Fibroblast of skin of left quadriceps (primary cell): ENCODE measurements at regions not wholly inside any gene's neighbourhood (a gene's known extent, or its start where the extent isn't known, plus 50 kb on each side); places are given as distances from the start of the nearest gene placed in this dataset.

Experiments used
- DNase-seq, 2 experiments: peaks; one replicate each; pipeline ENCODE4 v3.0.0-alpha.2; 2013; ENCODE audit warnings: low read depth in 2 of 2

- no peak for DNase-seq
Observed at GRCh38 chr3:176933704-176934103, 263.6 kb downstream of the TBL1XR1 start.

GRCh38 chr3:176932433-176932832 is 264.8 kb downstream of the TBL1XR1 start:
- DNase-seq, result no peak

DNA sequence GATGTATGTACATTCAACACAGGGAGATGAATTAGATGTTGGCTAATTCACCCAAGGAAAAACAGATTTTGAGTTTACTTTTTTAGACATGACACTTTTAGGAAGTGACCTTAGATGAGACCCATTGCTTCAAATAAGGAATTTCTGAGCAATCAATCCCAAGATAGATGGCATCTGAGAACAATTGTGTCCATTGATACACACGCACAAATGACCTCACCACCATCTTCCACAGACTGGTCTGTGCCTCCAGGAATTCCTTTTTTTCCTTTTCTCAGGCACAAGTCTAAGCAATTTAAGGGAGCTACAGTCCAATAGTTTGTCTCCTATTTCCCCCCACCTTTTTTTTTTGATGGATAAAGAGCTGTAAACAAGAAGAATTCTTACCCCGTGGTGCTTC is 265.3 kb downstream of the TBL1XR1 start:
- DNase-seq, result no peak

GRCh38 chr3:176930942-176931341 is 266.3 kb downstream of the TBL1XR1 start:
- no peak for DNase-seq

DNA sequence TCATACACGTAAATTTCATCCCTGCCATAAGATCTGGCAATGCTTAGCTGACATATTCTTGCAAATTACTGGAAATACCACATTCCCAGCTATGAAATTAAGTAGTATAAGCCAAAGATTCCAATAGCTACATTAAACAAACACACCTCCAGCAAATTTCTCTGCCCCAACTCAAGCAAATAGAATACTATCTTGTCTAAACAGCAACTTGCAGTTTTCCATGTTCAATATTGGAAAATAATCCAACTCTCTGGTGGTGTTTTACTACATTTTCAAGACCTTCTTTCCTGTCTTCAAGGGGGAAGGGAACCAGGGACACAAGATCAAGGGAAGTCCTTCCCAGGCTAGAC is 268.7 kb downstream of the TBL1XR1 start:
- no peak for DNase-seq

- no peak for DNase-seq
Observed at GRCh38 chr3:176927706-176928581, 269.3 kb downstream of the TBL1XR1 start.

GRCh38 chr3:176927280-176927679 is 270.0 kb downstream of the TBL1XR1 start:
- no peak for DNase-seq

GRCh38 chr3:176926688-176927087 is 270.6 kb downstream of the TBL1XR1 start:
- DNase-seq, result no peak

- no peak for DNase-seq
Observed at GRCh38 chr3:176926034-176926433, 271.2 kb downstream of the TBL1XR1 start.

DNA sequence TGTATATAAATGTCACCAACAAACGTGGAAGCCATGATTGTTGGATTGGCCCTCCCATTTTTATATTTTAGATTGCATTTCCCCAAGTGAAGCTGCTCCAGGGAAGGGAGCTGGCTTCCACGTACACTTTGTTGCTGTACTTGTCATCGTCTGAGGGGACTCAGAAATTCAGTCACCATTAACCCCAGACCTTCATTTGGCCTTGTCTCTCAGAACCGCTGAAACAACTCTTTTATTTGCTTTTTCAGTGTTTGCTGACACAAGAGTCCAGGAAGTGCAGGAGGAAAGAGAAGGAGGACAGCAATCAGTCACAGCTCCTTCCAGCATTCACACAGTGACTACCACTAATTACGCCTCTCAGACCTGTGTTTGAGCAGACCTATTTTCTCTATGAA is 276.5 kb downstream of the TBL1XR1 start:
- no peak for DNase-seq

DNA sequence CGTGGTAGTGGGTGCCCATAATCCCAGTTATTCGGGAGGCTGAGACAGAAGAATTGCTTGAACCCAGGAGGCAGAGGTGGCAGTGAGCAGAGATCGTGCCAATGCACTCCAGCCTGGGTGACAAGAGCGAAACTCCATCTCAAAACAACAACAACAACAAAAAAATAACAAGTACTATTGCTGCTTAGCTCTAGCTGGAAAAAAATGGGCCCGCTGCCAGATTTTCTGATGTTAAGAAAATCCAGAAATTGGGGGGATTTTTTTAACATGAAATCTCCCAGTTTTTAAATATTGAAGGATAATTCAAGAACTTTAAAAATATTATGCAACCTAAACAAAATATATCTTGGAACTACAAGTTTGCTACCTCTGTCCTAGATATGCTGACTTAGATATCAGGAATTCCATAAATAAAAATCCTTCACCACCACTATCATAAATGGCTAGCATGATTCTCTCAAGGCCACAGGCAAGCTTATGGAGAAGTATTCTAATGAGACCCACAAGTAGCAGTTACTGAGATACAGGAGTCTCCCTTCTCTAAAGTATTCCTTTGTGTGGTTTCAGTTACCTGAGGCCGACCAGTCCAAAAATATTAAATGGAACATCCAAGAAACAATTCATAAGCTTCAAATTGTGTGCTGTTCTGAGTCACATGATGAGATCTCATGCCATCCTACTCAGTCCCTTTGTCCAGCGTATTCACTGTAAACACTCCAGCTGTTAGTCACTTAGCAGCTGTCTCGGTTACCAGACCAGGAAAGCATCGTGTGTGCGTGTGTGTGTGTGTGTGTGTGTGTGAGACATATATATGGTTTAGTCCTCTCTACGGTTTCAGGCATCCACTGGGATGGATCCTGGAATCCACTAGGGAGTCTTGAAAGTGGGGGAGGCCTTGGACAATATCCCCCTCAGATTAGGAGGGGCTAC is 277.2 kb downstream of the TBL1XR1 start:
- no peak for DNase-seq

DNA sequence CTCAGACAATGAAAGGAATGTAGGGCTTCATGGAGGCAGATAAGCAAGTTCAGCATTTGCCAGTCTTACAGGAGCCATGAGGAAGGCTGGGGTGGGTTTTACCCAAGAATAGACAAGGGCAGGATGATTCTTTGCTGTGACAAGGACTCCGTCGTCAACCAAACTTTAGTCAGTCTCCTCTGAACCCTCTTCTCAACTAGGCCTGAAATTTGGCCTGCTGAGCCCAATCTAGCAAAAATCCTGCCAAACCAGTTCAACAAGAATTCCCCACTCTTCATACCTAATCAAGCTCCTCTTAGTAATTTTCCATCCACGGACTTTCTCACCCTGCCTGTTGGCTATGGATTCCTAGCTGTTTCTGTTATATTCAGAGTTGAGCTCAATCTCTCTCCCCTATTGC is 280.5 kb downstream of the TBL1XR1 start:
- DNase-seq, result no peak

GRCh38 chr3:176914764-176915163 is 282.5 kb downstream of the TBL1XR1 start:
- no peak for DNase-seq

DNA sequence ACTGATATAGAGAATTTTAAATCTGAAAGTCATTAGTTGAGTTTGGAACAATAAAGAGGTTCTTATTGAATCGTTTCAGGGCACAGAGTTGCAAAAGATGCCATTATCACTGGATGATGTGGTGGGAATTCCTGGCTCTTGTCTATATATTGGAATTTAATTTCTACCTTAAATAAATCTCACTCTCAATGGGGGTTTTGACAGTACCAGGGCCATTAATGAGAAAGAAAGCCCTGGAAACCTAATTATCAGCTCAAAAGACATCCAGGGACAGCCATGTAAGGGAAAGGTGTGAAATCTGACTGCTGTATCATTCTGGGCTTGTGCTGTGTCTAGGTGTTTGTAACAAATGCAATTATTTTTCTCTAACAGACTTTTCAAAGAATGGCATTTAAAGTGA is 285.7 kb downstream of the TBL1XR1 start:
- no peak for DNase-seq

DNA sequence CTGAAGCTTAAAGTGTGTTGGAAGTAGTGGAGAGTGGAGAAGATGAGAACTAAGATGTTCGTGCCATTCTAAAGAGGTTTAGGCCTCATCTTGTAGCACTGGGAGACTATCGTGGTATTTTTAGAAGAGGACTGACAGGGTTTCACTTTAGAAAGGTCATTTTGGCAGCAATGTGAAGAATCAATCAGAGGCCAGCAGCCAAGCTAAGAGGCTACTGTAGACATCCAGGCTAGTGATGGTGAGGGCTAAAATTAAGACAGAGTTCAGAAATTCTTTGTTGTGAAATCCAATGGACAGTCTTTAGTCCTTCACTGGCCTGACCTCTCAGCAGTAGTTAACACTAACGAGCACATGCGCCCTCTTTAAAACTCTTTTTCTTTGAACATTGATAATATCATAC is 288.2 kb downstream of the TBL1XR1 start:
- no peak for DNase-seq

DNA sequence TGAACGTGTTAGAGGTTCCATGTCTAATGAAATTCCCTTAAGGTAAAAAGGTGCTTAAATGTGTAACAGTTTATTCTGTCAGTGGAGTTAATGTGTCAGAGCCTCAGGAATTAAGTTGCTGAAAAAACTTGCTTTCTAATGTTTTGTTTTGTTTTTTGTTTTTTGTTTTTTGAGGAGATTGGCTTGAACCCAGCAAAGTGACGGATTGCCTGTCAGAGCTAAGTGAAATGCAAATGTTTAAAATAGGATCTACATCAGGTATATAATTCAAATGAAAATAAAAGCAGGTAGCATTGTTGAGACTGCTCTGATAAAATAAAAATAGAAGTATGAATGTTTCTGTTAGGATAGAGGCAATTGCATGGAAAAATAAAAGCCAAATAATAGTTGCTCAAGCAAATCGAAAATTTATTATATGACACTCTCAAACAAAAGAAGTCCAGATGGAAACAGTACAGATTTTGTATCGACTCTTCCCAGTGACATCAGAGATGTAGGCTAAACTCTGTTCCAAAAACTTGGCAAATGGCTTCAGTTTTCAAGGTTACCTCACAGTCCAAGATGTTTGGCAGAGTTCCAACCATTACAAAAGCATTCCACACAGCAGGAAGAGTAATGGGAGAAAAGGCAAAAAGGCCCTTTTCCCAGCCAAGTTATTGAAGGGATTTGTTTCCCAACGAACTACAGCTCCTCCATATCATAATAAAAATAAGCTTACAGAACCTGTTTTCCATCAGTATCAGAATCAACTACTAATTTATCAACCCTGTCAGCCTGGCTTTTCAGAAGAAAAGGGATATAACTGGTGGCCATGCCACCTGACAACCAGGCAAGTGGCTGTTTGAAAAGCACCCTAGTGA is 291.0 kb downstream of the TBL1XR1 start:
- DNase-seq, result peak; percentile 69 to 72

DNA sequence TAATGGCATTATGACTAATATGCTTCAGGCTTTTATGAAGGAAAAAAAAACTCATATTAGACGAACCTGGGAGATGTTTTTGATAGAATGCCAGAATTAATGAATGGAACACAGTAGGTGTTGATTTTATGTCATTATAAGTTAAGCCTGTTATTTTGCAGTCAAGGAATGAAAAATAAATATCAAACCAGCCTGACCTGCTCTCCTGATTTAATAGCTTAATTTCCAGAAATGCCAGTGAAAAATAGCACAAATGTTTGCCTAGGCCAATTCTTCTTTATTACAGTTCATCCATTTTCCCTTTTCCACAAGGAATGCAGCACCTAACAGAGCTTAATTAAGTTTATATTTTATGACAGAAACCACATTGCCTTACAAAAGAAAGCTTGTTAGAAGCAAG is 292.0 kb downstream of the TBL1XR1 start:
- no peak for DNase-seq

DNA sequence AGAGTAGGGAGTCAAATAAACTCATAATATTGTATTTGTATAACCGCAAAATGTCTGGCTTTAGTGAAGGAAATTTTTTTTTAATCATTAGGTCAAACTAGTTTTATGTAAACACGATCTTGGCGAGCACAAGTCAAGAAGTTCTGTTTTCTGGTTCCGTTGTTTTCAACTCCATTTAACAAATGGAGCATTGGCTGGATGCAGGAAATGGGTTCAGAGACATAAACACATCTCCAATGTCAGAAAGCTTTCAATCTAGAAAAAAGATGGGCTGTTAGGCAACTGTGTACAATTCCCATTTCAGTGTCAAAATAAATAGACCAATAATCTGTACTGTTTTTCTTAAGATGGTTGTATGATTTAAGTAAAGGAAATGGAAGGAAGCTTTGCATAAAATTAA is 292.8 kb downstream of the TBL1XR1 start:
- no peak for DNase-seq

DNA sequence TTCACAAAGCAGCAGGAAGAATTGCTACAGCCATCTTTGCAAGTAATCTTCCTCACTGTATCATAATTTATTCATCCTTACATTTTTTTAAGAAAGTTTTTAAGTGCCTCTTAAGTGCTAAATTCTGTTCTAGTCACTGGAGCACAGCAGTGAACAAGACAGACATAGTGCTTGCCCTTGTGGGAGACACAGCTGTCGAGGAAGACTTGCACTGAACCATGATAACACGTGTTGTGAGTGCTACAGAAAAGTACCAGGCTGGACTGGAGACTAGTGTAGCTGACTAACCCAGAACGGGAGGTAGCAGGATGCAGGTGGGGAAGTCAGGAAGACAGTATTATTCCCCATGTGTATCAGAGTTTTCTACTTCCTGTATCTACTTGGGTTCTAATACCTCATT is 300.6 kb downstream of the TBL1XR1 start:
- no peak for DNase-seq

- no peak for DNase-seq
Observed at GRCh38 chr3:176896165-176896564, 301.1 kb downstream of the TBL1XR1 start.

- DNase-seq, result no peak
Observed at GRCh38 chr3:176879710-176880109, 317.6 kb downstream of the TBL1XR1 start.

DNA sequence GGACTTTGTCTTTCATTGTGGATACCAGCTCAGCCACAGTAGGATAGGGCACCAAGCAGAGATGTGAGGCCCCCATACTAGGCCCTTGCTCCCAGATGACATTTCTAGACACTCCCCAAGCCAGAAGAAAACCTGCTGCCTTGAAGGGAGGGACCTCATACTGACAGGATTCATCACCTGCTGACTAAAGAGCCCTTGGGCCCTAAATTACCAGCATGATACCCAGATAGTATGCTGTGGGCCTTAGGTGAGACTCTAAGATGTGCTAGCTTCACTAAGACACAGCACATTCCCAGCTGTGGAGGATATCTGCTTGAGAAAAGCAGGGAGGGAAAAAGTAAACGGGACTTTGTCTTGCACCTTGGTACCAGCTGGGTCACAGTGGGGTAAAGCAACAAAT is 324.0 kb downstream of the TBL1XR1 start:
- no peak for DNase-seq
